ENCODE measurements at regions not wholly inside any gene's neighbourhood (a gene's known extent, or its start where the extent isn't known, plus 50 kb on each side); places are given as distances from the start of the nearest gene placed in this dataset.

- TF ChIP-seq EHMT2 (IDR thresholded peaks at IDR 0.05) (no peak), HNRNPUL1 (IDR thresholded peaks at IDR 0.05; ENCODE audit: low read length) (no peak), PHF8 (IDR thresholded peaks at IDR 0.05; ENCODE audit: borderline replicate concordance, low read length) (no peak), ZNF584 (CRISPR knock-in tag; IDR thresholded peaks at IDR 0.05; ENCODE audit: low read depth) (no peak), PHF21A (IDR thresholded peaks at IDR 0.05; ENCODE audit: borderline replicate concordance, low read depth) (no peak)
- TF ChIP-seq, protein P1, sequence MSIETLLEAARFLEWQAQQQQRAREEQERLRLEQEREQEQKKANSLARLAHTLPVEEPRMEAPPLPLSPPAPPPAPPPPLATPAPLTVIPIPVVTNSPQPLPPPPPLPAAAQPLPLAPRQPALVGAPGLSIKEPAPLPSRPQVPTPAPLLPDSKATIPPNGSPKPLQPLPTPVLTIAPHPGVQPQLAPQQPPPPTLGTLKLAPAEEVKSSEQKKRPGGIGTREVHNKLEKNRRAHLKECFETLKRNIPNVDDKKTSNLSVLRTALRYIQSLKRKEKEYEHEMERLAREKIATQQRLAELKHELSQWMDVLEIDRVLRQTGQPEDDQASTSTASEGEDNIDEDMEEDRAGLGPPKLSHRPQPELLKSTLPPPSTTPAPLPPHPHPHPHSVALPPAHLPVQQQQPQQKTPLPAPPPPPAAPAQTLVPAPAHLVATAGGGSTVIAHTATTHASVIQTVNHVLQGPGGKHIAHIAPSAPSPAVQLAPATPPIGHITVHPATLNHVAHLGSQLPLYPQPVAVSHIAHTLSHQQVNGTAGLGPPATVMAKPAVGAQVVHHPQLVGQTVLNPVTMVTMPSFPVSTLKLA (conservative IDR thresholded peaks at IDR 0.05), result no peak
These were observed 558.1 kb upstream of the MDFIC2 start (continued) for GRCh38 chr3:70870576-70870975.

GRCh38 chr3:70868561-70868960, 556.1 kb upstream of the MDFIC2 start:
- Histone ChIP-seq H3K9me1 (ENCODE audit: control insufficient read depth, insufficient read depth, low read length) (no peaks in the 10 kb centered on the region), H3K79me2 (ENCODE audit: control insufficient read depth, insufficient read depth, low read length) (no peaks in the 10 kb centered on the region), H3K4me1 (replicated peaks in 1 of 2; ENCODE audit: control insufficient read depth in 2 of 2, insufficient read depth in 2 of 2, low read length in 2 of 2) (no peaks in the 10 kb centered on the region), H3K4me2 (ENCODE audit: insufficient read depth, low read length) (no peak overlapping the region), H3K27me3 (ENCODE audit: control insufficient read depth in 2 of 2, insufficient read depth in 2 of 2, low read length in 2 of 2) (no peaks in the 10 kb centered on the region), H3K9ac (ENCODE audit: insufficient read depth in 1 of 2, low read depth in 2 of 2, low read length in 2 of 2) (no peak overlapping the region), H4K20me1 (replicated peaks; ENCODE audit: control insufficient read depth, insufficient read depth, low read length) (no peaks in the 10 kb centered on the region), H3K27ac (ENCODE audit: extremely low read depth, low read depth, low read length) (no peak overlapping the region), H3K9me3 (replicated peaks; ENCODE audit: control insufficient read depth, insufficient read depth, low read depth, low read length) (no peaks in the 10 kb centered on the region), H3K4me3 (no peak overlapping the region), H2AFZ (ENCODE audit: low read depth, low read length) (no peak overlapping the region), H3K36me3 (ENCODE audit: control insufficient read depth, insufficient read depth, low read length) (no peaks in the 10 kb centered on the region)
- no TSS peak for BruUV-seq (replicated peaks)
- ChIA-PET CTCF (ENCODE audit: low intra/inter-chr PET ratio) (no interaction called here), POLR2A (no interaction called here)
- no peak for ATAC-seq
- WGBS (ENCODE audit: insufficient coverage, low coverage, missing lambda C conversion rate), result 0% methylated on average over 2 of the region's 2 CpGs
- TF ChIP-seq ZNF124 (CRISPR knock-in tag; IDR thresholded peaks at IDR 0.05) (no peak), ZNF316 (IDR thresholded peaks at IDR 0.05) (peak; percentile 30; the same call in 1 of the 2 replicates), FIP1L1 (IDR thresholded peaks at IDR 0.05; ENCODE audit: low read depth, low read length, poor library complexity, severe bottlenecking) (no peak), ZNF77 (CRISPR knock-in tag; IDR thresholded peaks at IDR 0.05) (no peak), DNMT1 (IDR thresholded peaks at IDR 0.05) (no peak)
- no peak for FAIRE-seq
- DNase-seq (ENCODE audit: extremely low read depth in 1 of 4, low spot score in 3 of 4), result no peak
- intact Hi-C loops (cut with micrococcal nuclease), result no loop called here
- in situ Hi-C loops (cut with MboI), result no loop called here
